GM21367 (cell line): ENCODE measurements at regions not wholly inside any gene's neighbourhood (a gene's known extent, or its start where the extent isn't known, plus 50 kb on each side); places are given as distances from the start of the nearest gene placed in this dataset.
A peak's percentile ranks its signal among the peaks of the same experiment; 100 is the strongest.

Experiments
- ATAC-seq: cut with Tn5 transposase; IDR thresholded peaks from one replicate; pipeline ENCODE4 v1.9.1; 2021; ENCODE audit not compliant: unreplicated experiment

GRCh38 chr3:177300039-177300833, 103.0 kb upstream of the TBL1XR1 start:
- ATAC-seq, result peak; percentile 82

GRCh38 chr3:177300842-177301241, 103.6 kb upstream of the TBL1XR1 start:
- ATAC-seq, result no peak

- no peak for ATAC-seq
Observed at GRCh38 chr3:177306252-177306651, 109.0 kb upstream of the TBL1XR1 start.

- ATAC-seq, result no peak
Observed at GRCh38 chr3:177307391-177307790, 110.1 kb upstream of the TBL1XR1 start.

- no peak for ATAC-seq
Observed at GRCh38 chr3:177307826-177308225, 110.5 kb upstream of the TBL1XR1 start.

- ATAC-seq, result no peak
Observed at GRCh38 chr3:177308286-177308685, 111.0 kb upstream of the TBL1XR1 start.

- no peak for ATAC-seq
Observed at GRCh38 chr3:177308911-177309310, 111.6 kb upstream of the TBL1XR1 start.

- ATAC-seq, result no peak
Observed at GRCh38 chr3:177312491-177312890, 115.2 kb upstream of the TBL1XR1 start.

- peak; percentile 49 for ATAC-seq
Observed at GRCh38 chr3:177314897-177315296, 117.6 kb upstream of the TBL1XR1 start.

GRCh38 chr3:177317247-177317646, 120.0 kb upstream of the TBL1XR1 start:
- ATAC-seq, result no peak

- ATAC-seq, result no peak
Observed at GRCh38 chr3:177318559-177318958, 121.3 kb upstream of the TBL1XR1 start.

GRCh38 chr3:177320765-177321247, 123.5 kb upstream of the TBL1XR1 start:
- peak; percentile 46 for ATAC-seq

GRCh38 chr3:177321819-177322218, 124.5 kb upstream of the TBL1XR1 start:
- no peak for ATAC-seq

GRCh38 chr3:177322881-177323280, 125.6 kb upstream of the TBL1XR1 start:
- ATAC-seq, result no peak

GRCh38 chr3:177329854-177330253, 132.6 kb upstream of the TBL1XR1 start:
- no peak for ATAC-seq

GRCh38 chr3:177330779-177331178, 133.5 kb upstream of the TBL1XR1 start:
- no peak for ATAC-seq

GRCh38 chr3:177331203-177331835, 134.0 kb upstream of the TBL1XR1 start:
- ATAC-seq, result no peak

GRCh38 chr3:177332955-177333354, 135.7 kb upstream of the TBL1XR1 start:
- no peak for ATAC-seq

GRCh38 chr3:177333533-177334520, 136.5 kb upstream of the TBL1XR1 start:
- no peak for ATAC-seq

- ATAC-seq, result no peak
Observed at GRCh38 chr3:177334803-177335202, 137.5 kb upstream of the TBL1XR1 start.

- no peak for ATAC-seq
Observed at GRCh38 chr3:177335728-177336127, 138.4 kb upstream of the TBL1XR1 start.
